ENCODE measurements at regions not wholly inside any gene's neighbourhood (a gene's known extent, or its start where the extent isn't known, plus 50 kb on each side); places are given as distances from the start of the nearest gene placed in this dataset.

DNA sequence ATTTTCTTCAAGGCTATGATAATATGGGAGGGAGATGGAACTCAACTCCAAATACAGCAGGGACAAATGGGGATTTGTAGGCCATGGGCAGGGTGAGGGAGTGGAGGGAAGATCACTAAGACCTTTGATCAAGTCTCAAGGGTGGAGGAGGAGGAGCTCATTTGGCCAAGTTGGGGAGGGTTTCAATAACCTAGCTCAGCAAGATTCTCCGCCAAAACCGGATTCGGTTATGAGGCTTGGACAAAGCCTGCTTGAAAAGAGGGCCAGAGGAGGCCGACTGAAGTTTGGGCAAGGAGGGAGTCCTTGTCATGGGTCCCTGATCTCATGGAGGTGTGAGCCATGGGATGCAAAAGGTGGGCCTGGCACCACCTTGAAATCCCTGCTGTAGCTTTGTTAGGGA, 68.8 kb downstream of the TSN start:
- no peak for TF ChIP-seq POLR2AphosphoS5 (IDR thresholded peaks at IDR 0.05; ENCODE audit: low read depth)
- no peak for TF ChIP-seq CTCF (IDR thresholded peaks at IDR 0.05; ENCODE audit: insufficient read depth, low read length)

All from HL-60 (cell line).